Limb (tissue), 2 donors: ENCODE measurements at regions not wholly inside any gene's neighbourhood (a gene's known extent, or its start where the extent isn't known, plus 50 kb on each side); places are given as distances from the start of the nearest gene placed in this dataset.

Experiments
- DNase-seq, 2 donors: peaks; one replicate each; pipeline ENCODE4 v3.0.0-alpha.2; 2016; ENCODE audit errors: extremely low spot score in 2 of 2

- no peak for DNase-seq
Measured at GRCh38 chr13:85742355-85742754, 56.9 kb downstream of the SLITRK6 start.

GRCh38 chr13:85741017-85741416, 58.2 kb downstream of the SLITRK6 start:
- DNase-seq, result no peak

- no peak for DNase-seq
Measured at GRCh38 chr13:85738696-85739320, 60.4 kb downstream of the SLITRK6 start.

- no peak for DNase-seq
Measured at GRCh38 chr13:85737952-85738351, 61.3 kb downstream of the SLITRK6 start.

GRCh38 chr13:85729296-85729695, 69.9 kb downstream of the SLITRK6 start:
- no peak for DNase-seq

GRCh38 chr13:85728811-85729210, 70.4 kb downstream of the SLITRK6 start:
- peak in 1 of 2 donors; percentile 10 for DNase-seq

- no peak for DNase-seq
Measured at GRCh38 chr13:85725433-85725832, 73.8 kb downstream of the SLITRK6 start.

- no peak for DNase-seq
Measured at GRCh38 chr13:85724546-85725432, 74.4 kb downstream of the SLITRK6 start.

- no peak for DNase-seq
Measured at GRCh38 chr13:85719749-85720148, 79.5 kb downstream of the SLITRK6 start.

- no peak for DNase-seq
Measured at GRCh38 chr13:85717921-85718320, 81.3 kb downstream of the SLITRK6 start.

GRCh38 chr13:85710545-85710944, 88.7 kb downstream of the SLITRK6 start:
- DNase-seq, result no peak

GRCh38 chr13:85709721-85710120, 89.5 kb downstream of the SLITRK6 start:
- no peak for DNase-seq

- DNase-seq, result no peak
Measured at GRCh38 chr13:85709072-85709471, 90.1 kb downstream of the SLITRK6 start.

- no peak for DNase-seq
Measured at GRCh38 chr13:85700906-85701305, 98.3 kb downstream of the SLITRK6 start.

GRCh38 chr13:85698256-85698655, 101.0 kb downstream of the SLITRK6 start:
- no peak for DNase-seq

GRCh38 chr13:85694992-85695391, 104.2 kb downstream of the SLITRK6 start:
- DNase-seq, result peak in 1 of 2 donors; percentile 1

GRCh38 chr13:85693889-85694511, 105.2 kb downstream of the SLITRK6 start:
- DNase-seq, result no peak

- no peak for DNase-seq
Measured at GRCh38 chr13:85690368-85690767, 108.9 kb downstream of the SLITRK6 start.

GRCh38 chr13:85685436-85685835, 113.8 kb downstream of the SLITRK6 start:
- DNase-seq, result no peak

- no peak for DNase-seq
Measured at GRCh38 chr13:85675151-85675907, 123.9 kb downstream of the SLITRK6 start.

GRCh38 chr13:85671336-85671735, 127.9 kb downstream of the SLITRK6 start:
- DNase-seq, result no peak

- no peak for DNase-seq
Measured at GRCh38 chr13:85666356-85666755, 132.9 kb downstream of the SLITRK6 start.
